HG02870 (cell line): ENCODE measurements at regions not wholly inside any gene's neighbourhood (a gene's known extent, or its start where the extent isn't known, plus 50 kb on each side); places are given as distances from the start of the nearest gene placed in this dataset.

Experiments used
- ATAC-seq: cut with Tn5 transposase; IDR thresholded peaks from one replicate; pipeline ENCODE4 v1.9.1; 2021; ENCODE audit warnings: mild to moderate bottlenecking, moderate library complexity; ENCODE audit not compliant: unreplicated experiment

DNA sequence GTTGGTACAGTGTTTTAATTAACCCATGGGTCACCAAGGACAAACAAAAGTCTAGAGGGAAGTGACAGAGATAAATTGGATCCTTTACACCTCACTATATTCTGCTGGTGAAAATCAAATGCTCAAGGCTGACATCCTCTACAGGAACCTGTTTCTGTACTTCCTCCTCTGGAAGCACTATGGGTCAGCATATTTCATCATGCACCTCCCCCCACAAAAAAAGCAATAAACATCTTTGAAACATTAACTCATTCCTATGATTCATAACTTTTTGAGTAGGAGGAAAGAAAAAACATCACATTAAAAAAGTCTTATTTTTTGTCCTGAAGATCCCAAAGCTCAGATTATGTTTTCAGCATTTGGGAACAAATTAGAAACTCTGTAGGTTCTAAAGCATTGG is 588.3 kb upstream of the SGCG start:
- no peak for ATAC-seq

DNA sequence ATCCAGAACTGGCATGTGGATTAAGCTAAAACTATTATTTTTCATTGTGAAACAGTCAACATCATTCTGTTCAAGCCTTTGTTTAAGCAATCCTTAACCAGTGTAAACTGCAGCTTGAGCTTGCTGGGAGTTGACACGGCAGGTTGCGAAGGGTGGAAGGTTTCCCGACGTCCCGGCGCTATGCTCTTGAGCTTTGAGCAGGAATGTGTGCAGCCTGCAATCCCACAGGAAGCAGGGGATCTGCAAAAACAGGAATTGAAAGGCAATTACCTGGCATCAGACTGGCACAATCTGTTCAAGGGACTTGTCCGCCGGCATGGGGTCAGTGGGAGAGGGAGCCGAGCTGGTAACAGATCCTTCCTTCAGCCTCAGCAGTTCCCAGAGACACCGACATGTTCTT is 586.7 kb upstream of the SGCG start:
- ATAC-seq: no peak

DNA sequence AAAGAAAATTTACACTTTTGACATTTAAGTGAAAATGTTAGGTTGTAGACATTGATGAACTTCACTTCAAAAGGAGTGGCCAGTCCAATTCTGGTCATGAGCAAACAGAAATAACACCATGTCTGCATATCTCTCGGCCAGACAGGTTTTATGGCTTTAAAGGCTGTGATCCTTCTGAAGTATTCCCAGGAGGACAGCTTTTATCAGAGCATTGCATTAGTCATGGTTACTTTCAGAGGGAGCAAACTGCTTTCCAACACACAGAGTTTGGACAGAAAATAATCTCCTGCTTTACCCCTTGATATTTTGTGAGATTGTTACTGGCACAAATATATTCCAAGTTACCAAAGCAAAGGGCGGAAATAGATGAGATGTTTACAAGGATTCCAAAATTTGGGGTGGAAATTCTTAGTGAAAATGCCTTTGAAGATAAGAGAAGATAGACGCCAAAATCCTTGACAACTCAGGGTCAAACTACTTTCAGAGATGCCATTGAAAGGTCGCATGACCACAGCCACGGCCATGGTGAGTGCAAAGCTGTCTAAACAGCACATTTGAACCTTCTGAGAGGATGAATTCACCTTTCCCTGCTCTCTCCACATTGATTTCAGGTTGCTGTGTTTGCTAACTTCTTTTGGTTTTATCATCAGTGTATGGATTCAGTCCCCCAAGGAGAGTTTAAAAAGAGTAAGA is 584.5 kb upstream of the SGCG start:
- no peak for ATAC-seq

DNA sequence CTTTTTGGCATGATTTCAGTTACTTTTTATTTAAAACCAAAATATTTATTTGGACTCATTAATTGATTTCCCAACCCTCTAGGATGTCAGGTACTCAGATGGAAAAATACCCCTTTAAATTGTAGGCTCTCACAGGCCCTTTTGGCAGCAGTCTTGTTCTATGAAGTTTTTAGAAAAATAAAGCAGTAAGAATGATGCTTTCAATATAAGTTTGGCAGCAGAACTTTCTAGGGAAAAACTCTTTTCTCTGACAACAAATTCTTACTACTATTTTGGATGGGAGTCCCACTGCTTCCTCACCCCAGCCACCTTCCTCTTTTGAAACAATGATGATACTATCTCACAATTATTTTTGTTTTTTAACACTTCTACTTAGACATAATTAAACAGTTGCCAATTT is 581.6 kb upstream of the SGCG start:
- ATAC-seq: no peak

DNA sequence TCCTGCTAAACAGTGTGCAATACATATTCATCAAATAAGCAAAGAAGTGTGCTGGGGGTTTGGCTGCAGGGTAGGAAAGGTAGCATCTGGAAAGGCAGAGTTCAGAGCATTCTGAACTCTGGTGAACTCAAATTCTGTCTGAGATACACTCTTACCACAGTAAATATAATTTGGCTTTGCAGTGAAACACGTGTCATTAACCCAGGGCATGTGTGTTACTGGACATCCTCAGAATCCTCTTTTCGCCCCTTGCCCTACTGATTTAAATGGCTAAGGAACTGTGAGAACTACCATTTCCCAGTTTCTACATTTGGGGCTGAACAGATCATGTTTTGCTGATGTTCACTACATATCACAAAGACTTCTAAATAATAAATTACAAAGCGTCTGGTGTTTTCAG is 562.8 kb upstream of the SGCG start:
- ATAC-seq: no peak

DNA sequence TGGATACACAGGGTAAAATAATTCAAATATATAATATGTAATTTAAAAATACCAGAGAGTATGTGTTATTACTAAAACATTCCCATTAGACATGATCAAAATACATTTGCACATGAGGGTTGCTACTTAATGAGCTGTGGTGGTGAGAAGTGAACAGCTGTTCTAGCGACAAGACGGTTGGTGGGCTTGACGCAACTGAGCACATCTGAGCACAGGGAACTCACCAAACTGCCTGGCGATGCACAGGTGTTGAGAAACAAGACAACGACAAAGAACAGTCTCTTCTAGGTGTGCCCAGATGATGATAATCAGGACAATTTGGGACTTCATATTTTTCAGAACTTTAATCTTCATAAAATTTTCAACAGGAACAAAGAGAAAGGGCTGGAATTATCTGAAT is 555.1 kb upstream of the SGCG start:
- ATAC-seq: no peak

DNA sequence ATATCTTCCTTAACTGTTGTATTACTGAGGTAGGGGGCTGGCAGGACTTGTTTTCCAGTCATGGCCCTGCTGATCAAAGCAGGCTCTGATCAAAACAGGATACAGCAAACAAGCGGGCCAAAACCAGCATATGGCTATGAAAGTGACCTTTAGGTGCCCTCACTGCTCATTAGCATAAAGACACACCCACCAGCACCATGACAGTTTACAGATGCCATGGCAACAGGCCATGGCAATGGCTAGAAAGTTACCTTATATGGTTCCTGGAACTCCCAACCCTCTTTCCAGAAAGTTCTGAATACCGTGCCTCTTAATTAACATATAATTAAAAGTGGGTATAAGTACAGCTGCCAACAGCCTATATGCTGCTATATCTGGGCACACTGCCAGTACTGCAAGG is 551.4 kb upstream of the SGCG start:
- ATAC-seq: no peak

DNA sequence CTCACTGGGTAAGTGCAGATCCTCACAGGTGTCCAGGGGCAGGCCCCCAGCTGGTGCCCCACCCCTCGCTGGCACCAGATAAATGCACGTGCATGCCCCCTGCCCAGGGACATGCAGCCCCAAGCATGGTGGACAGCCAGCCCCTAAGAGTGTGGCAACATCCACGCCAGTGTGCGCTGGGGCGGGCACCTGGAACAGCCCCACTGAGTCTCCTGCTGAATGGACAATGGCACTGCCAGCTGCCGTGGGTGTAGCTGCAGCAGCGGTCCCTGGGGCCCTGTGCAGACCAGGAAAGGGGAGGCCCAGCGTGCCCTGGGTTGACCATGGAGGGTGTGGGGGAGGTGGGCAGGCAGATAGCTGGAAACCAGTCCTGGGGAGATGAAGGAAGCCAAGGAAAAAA is 538.7 kb upstream of the SGCG start:
- no peak for ATAC-seq

DNA sequence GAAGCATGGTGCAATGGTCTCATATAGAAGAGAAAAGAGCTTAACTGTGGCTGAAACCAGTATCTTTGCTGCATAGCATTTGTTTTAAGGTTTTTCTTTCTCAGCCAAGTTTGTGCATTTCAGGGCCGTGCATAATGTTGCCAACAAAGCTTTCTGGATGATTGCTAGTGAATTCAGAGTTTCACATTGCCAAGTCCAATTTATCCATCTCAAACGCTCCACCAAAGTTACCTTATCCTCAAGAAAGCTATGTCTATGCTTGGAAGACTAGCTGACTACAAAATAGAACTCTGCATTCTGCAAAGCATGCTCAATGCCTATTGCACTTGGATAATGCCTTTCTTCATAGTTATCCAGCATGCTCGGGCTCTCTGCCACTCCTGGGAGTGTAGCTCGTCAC is 535.8 kb upstream of the SGCG start:
- ATAC-seq: no peak

DNA sequence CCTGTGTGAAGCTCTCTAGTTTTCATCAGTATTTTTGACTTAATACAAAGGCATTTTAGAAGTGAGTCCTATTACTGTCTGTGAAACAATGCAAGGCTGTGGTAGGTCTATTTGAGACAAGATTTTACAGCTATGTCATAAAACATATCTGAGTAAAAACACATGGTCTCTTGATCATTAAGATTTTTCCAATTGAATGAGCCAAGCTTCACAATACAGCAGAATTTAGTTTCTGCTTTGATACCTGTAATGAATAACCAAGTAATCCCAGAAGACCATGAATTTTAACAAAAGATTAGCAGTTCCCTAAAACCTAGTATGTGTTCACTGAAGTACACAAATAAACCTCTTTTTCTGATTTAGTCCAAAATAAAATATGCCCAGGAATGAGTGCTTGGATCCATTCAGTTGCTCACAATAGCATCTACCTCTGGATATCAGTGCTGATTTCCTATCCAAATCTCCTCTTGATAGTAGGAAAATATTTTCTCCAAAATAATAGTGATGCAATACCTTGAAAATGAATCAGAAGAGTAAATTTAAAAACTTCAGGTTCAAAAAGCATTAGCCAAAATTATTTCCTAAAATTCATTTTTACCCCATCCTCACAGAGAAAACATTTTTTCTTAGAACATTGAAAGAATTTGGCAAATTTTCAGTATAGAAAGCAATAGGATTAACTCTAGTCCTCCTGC is 533.5 kb upstream of the SGCG start:
- no peak for ATAC-seq

DNA sequence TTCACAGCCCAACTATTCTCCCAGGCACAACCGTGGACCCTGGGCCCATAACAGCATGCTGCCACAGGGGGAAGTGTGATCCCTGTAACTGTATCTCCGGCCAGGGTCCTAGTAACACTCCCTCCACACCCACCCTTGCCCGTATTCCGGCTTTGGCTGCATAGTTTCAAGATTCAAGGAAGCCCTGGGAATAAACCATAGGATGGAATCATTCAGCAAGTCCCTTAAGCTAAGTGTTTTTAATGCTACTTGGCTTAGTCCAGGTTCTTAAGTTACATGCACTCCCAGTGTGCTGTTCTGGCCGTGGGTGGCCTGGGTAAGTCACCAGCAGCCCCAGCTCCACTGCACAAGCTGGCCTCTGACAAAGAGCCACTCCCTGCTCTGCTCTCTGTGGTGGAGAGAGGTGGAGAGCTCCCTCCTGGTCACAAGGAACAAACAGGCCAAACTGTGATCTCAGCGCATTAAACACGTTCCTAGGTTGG is 532.4 kb upstream of the SGCG start:
- ATAC-seq: no peak

DNA sequence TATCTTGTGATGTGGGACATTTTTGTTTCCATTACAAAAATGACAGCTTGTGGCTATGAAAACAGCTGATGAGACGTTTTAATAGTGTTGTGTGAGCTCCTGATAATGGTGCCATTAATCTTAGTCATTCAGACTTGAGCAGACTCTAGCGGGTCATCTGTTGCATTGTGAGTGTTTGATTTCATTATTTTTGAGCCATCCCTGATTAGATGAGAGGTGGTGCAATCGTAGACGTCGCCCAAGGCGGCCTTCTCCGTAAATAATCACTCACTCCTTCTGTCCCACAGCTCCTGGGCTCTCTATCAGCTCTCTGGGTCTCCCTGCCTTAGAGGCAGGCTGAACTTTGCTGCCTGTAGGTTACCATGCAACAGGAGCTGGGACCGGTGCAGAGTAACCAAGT is 528.0 kb upstream of the SGCG start:
- ATAC-seq: no peak

DNA sequence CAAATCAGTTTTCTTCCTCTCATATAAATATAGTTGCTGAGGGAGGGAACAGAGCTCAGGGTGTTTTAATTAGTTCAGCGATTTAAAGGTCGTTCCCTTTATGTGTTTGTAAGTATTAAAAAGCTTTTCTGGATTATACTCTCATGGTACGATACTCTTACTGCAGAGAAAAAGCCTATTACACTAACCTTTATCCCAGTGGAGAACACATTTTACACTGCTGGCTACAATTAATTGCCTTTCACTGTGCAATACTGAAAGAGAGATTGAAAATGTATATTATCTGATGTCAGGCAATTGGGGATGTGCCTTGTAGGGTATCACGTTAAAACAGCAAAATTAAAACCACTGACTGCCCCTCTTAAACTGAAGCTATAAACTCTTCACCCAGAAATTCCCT is 526.9 kb upstream of the SGCG start:
- ATAC-seq: no peak

DNA sequence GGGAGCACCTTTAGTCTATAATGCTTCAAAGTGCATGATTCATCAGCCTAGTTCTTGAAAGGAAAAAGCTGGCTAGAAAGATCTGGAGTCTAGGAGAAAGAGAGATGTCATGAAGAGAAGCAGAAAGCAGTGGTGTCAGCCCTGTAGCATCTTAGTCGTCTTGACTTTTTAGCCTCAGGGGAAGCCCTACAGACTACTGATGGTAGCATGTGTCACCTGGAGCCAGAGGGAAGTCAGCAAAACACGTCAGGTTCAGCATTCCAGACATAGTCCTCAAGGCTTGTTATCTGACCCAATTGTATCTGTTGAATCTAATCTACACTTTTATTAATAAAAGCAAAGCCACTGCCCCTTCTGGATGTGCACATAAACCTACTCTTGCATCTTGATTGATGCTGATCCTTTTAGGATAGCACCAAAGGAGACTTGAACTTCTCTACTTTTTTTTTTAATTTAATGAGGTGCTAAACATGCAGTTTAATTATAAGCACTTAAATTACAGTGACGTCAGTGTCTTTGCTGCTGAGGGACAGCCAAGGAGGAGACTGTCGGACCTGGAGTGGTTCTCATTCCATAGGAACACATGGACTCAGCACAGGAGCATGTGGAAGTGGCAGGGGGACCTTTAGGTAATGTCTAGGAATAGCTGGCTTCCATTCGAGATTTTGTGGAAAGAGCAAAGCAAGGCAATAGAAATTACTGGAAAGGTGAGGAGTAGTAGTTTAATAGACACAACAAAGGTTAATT is 525.5 kb upstream of the SGCG start:
- ATAC-seq: no peak

DNA sequence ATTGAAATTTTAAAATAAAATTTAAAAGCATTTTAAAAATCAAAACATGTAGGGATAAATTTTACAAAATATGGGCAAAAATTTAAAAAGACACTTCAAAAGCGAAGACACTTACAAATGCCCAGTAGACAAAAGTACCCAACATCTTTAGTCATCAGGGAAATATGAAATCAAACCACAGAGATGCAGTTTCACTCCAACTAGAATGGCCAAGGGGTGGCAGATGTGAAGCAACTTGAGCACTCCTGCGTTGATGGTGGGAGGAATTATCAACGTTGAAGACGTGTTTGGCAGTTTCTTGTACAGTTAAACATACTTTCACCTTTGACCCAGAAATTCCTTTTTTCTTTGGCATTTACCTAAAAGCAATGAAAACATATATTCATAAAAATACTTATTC is 518.0 kb upstream of the SGCG start:
- ATAC-seq: no peak

DNA sequence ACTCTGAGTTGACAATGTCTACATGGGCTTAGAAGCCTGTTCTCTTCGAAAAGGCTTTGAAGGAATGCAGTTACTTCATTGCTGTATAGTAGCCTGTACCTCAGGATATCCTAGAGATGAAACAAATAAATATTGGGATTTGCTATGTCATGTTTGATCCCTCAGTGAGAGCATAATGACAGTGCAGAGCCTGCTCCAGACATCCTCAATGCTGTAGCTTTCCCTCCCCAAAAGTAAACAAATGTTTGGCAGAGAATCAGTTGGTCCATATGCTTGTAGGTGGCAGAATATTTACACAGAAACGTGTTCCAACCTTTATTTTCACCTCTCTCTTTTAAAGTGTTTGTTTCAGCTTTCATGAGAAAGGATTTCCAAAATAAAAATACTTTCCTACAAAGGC is 515.3 kb upstream of the SGCG start:
- ATAC-seq: no peak

DNA sequence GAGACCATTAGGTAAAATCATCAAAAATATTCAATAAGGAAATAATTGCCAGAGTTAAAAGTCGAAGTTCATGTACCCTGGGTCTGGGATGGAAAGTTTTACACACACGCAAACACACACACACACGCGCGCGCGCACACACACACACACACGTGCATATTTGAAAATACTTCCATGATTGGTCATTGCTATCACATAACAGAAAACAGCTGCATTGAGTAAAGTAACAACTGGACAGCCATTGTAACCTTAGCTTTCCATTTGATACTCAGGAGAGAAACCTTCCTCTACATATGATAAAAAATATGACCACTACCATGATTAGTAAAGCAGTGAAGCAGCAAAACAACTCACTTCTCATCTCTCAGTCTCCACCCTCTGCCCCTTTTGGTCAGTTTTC is 490.0 kb upstream of the SGCG start:
- no peak for ATAC-seq

DNA sequence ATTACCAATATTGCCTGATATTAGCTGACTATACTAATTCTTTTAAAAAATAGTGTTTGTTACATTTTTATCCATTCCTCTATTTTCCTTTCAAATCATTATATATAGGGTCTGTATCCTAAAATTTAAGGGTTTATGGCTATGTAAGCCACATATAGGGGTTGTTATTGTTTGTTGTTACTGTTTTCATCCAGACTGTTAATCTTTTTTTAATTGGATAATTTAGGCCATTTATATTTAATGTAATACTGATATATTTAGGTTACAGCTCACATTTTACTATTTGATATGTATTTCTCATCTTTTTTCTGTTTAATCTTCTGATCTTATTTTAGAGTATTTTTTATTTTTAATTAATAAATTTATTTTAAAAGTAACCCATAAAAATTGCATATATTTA is 487.1 kb upstream of the SGCG start:
- no peak for ATAC-seq

DNA sequence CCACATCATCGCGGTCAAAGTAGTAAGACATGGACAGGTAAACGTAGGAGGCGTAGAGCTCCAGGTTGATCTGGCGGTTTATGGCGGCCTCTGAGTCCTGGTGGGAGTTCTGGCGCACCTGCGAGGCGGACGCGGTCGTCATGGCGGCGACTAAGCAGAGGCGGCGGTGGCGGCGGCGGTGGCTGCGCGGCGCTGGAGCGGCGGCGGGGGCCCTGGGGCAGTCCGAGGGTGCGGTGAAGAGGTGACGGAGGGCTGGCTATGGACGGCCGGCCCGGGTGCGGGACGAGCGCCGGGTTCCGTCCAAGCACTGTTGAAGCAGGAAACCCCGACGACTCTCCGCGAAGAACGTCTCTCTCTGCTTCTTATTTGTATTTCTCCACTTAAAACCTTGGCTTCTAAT is 484.3 kb upstream of the SGCG start:
- ATAC-seq: no peak

DNA sequence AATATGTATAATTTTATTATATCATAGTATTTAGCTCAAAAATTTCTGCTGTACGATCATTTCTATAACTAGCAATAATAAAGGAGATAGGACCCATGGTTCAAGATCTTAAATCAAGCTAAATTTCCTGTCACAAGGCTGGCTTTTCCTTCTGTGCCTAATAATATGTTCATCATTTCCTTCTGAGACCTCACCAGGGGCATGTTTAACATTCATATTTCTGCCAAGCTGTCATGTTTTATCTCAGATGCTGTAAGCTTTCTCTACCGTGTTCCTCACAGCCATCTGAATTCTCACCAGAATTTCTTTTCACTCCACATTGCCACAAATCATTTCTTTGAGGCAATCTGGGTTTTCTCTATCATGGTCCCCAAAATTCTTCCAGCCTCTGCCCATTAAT is 482.3 kb upstream of the SGCG start:
- no peak for ATAC-seq

DNA sequence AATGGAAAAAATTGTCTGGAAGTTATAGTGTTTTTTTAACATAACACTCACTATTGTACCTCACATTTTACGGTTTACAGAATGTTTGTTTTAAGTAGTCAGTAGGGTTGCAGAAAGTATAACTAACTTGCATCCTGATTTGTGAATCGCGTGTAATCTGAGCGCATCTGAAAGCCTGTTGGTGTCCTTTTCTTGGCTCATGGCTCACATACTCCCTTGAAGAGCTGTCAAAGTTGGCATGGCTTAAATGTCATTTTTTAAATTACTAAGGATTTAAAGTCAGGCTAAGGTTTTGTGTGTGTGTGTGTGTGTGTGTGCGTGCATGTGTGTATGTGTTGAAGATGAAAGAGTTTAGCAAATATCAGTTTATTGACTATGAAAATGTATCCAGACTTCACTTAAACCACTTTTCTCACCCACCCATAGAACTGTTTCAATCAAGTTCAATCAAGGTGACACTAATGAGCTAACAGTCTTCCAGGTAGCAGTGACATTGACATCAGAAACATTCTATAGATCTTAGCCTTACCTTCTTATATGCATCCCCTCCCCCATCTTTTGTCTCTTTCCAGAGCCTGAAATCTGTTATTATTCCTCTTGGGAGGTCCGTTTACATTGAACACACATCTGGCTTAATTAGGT is 480.4 kb upstream of the SGCG start:
- ATAC-seq: no peak
